Mesendoderm (in vitro differentiated cells): ENCODE measurements at regions not wholly inside any gene's neighbourhood (a gene's known extent, or its start where the extent isn't known, plus 50 kb on each side); places are given as distances from the start of the nearest gene placed in this dataset.

Experiments used
- DNase-seq: peaks from one replicate; pipeline ENCODE4 v3.0.0; 2013
- H2AK5ac ChIP-seq: 2 replicates; pipeline ENCODE4 v1.6.1; 2013; ENCODE audit warnings: low read length, inconsistent platforms
- H2BK120ac ChIP-seq: 2 replicates; pipeline ENCODE4 v1.6.1; 2013; ENCODE audit warnings: low read depth, mild to moderate bottlenecking, low read length, moderate library complexity, mixed read lengths
- H2BK15ac ChIP-seq: replicated peaks from 2 replicates; pipeline ENCODE4 v1.6.1; 2013; ENCODE audit warnings: low read depth, mild to moderate bottlenecking, moderate library complexity
- H2BK5ac ChIP-seq: 2 replicates; pipeline ENCODE4 v1.6.1; 2013; ENCODE audit warnings: low read length, inconsistent platforms
- H3K18ac ChIP-seq: 2 replicates; pipeline ENCODE4 v1.6.1; 2013; ENCODE audit warnings: mild to moderate bottlenecking, low read length, mixed read lengths
- H3K23ac ChIP-seq: one replicate; pipeline ENCODE4 v1.6.1; 2013; ENCODE audit warnings: low read length
- H3K27ac ChIP-seq: 2 replicates; pipeline ENCODE4 v1.5.1; 2013; ENCODE audit warnings: low read depth, mild to moderate bottlenecking, inconsistent platforms, low read length, moderate library complexity
- H3K27me3 ChIP-seq: 2 replicates; pipeline ENCODE4 v1.6.1; 2013; ENCODE audit warnings: low read length, control low read depth, mild to moderate bottlenecking, inconsistent platforms; ENCODE audit not compliant: insufficient read depth, poor library complexity
- H3K36me3 ChIP-seq: 2 replicates; pipeline ENCODE4 v1.6.1; 2013; ENCODE audit warnings: low read length, inconsistent platforms; ENCODE audit not compliant: control insufficient read depth, insufficient read depth
- H3K4ac ChIP-seq: one replicate; pipeline ENCODE4 v1.6.1; 2013; ENCODE audit warnings: low read depth, mild to moderate bottlenecking, low read length, moderate library complexity
- H3K4me1 ChIP-seq: 2 replicates; pipeline ENCODE4 v1.6.1; 2013; ENCODE audit warnings: low read depth, low read length, inconsistent platforms; ENCODE audit not compliant: control insufficient read depth
- H3K4me2 ChIP-seq: 2 replicates; pipeline ENCODE4 v1.6.1; 2013; ENCODE audit warnings: low read length
- H3K4me3 ChIP-seq: 2 replicates; pipeline ENCODE4 v1.5.1; 2013; ENCODE audit warnings: mild to moderate bottlenecking, low read length
- H3K56ac ChIP-seq: one replicate; pipeline ENCODE4 v1.6.1; 2013; ENCODE audit warnings: low read length
- H3K79me1 ChIP-seq: 2 replicates; pipeline ENCODE4 v1.6.1; 2013; ENCODE audit warnings: low read length, inconsistent platforms
- H3K79me2 ChIP-seq: 2 replicates; pipeline ENCODE4 v1.6.1; 2013; ENCODE audit warnings: mild to moderate bottlenecking, low read length; ENCODE audit not compliant: control insufficient read depth, insufficient read depth
- H3K9ac ChIP-seq: 2 replicates; pipeline ENCODE4 v1.6.1; 2013; ENCODE audit warnings: low read length, inconsistent platforms
- H4K5ac ChIP-seq: one replicate; pipeline ENCODE4 v1.6.1; 2013; ENCODE audit warnings: low read length
- H4K8ac ChIP-seq: one replicate; pipeline ENCODE4 v1.6.1; 2013; ENCODE audit warnings: low read depth, mild to moderate bottlenecking, control low read depth, low read length, moderate library complexity
- WGBS: extraction: QIAGEN DNeasy Blood & Tissue Kit; methylation state at CpG from one replicate; pipeline ENCODE4 v1.1.7; 2013; ENCODE audit warnings: low lambda C conversion rate, missing lambda C conversion rate; ENCODE audit not compliant: insufficient coverage; ENCODE audit errors: extremely low coverage; 5-methylcytosine and 5-hydroxymethylcytosine counted together

DNA sequence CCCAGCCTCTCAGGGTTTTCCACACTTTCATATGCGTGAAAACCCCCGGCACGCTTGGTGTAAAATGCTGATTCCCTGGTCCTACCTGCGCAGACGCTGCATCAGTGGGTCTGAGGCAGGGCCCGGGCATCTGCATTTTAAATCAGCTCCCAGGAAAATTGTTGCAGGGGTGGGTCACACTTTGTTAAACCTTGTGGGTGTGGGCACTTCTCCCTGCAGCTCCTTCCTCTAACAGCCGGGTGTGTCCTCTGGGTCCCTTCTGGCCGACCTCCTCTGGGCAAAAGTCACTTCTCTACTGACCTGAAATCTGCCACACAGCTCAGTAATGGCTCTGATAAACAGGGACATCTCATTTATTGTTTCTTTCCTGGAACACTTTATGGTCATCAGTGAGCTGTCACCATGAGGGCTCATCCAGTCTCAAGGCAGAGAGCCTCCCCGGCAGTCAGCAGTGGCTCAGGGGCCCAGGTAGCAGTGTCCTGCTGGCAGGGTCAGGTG, 52.8 kb upstream of the TMPRSS2 start:
- Histone ChIP-seq H3K56ac (no peak overlapping the region), H3K23ac (no peak overlapping the region), H3K79me1 (no peaks in the 10 kb centered on the region), H2BK5ac (no peak overlapping the region), H2AK5ac (no peak overlapping the region), H3K27me3 (no peaks in the 10 kb centered on the region), H3K4me2 (no peak overlapping the region), H2BK120ac (no peak overlapping the region), H3K4ac (no peak overlapping the region), H3K27ac (no peak overlapping the region), H3K79me2 (no peaks in the 10 kb centered on the region), H4K8ac (no peak overlapping the region), H3K4me1 (no peaks in the 10 kb centered on the region), H4K5ac (no peak overlapping the region), H3K36me3 (no peaks in the 10 kb centered on the region), H3K9ac (no peak overlapping the region), H3K4me3 (no peak overlapping the region), H2BK15ac (no peak overlapping the region), H3K18ac (no peak overlapping the region)
- DNase-seq, result no peak
- WGBS, result no CpG with 5 or more reads among the region's 9 CpGs

DNA sequence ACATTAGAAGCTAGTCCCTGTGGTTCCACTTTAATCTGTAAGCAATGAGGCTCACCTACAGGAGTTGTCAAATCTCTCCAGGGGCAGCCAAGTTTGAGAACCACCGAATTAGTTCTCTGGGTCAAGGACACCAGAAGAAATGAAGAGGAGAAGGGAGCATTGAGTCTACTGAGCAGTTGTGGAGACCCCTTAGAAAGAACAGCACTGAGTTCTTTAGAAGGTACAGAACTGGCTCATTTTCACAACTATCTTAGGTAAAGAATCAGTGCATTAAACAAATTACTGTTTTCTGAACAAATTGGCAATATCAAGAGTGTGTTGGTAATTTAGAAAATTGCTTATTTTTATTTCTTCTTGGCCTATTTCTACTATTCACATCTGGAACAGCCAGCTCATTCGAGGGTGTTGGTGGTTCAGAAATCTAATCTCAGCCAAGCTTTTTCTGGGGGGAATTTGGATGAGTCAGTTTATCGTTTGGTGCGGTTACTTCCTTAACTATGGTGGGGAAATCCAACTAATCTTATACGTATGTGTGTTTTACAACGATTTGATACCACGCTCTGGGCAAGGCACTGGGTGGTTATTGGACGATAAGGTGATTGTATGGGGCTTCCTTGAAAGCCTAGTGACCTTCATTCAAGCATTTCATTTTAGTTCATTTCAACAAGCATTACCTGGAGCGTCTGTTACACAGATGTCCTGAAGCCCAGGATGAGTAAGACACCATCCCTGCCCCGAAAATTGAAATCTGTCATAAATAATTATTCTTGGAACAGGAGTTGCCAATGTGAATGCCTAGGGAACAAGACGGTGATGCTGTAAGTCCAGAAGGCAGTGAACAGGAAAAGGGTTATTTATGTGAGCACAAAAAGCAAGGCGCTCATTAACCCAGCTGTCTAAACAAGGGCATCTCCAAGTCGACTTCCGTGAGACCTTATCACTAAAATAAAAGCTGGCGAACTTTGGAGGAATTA, 52.0 kb upstream of the TMPRSS2 start:
- WGBS, result no CpG with 5 or more reads among the region's 15 CpGs
- no peak overlapping the region for H2BK120ac ChIP-seq

DNA sequence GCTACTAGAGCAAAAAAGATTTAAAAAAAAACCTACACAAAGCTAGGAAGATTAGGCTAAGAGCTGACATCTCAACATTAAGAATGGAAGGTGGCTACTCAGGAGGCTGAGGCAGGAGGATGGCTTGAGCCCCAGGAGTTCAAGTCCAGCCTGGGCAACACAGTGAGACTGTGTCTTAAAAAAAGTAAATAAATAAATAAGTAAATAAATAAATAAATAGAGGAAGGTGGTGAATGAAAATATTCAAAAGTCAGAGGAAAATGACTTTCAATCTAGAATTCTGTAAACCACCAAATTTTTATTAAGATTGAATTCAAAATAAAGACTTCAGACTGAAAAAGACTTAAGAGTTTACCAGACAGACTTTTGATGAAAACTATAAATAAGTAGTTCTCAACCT, 50.9 kb upstream of the TMPRSS2 start:
- no peak overlapping the region for H3K27ac ChIP-seq
- H3K4me3 ChIP-seq, result no peak overlapping the region
- no peak overlapping the region for H3K23ac ChIP-seq
- no peak overlapping the region for H2BK5ac ChIP-seq
- H3K4me2 ChIP-seq, result no peak overlapping the region
- H4K8ac ChIP-seq, result no peak overlapping the region
- no peaks in the 10 kb centered on the region for H3K79me2 ChIP-seq
- no peak for DNase-seq
- no peaks in the 10 kb centered on the region for H3K36me3 ChIP-seq
- H3K4me1 ChIP-seq, result no peaks in the 10 kb centered on the region
- no peak overlapping the region for H2BK15ac ChIP-seq
- no peak overlapping the region for H3K4ac ChIP-seq
- H2BK120ac ChIP-seq, result no peak overlapping the region
- H3K18ac ChIP-seq, result no peak overlapping the region
- H3K79me1 ChIP-seq, result no peaks in the 10 kb centered on the region
- H2AK5ac ChIP-seq, result no peak overlapping the region
- no peak overlapping the region for H3K56ac ChIP-seq
- H4K5ac ChIP-seq, result no peak overlapping the region
- no peaks in the 10 kb centered on the region for H3K27me3 ChIP-seq
- H3K9ac ChIP-seq, result no peak overlapping the region

More for the DNA sequence above, 52.0 kb upstream of the TMPRSS2 start:
- H3K27ac ChIP-seq, result no peak overlapping the region
- no peak overlapping the region for H3K4me3 ChIP-seq
- H2BK15ac ChIP-seq, result no peak overlapping the region
- H2BK5ac ChIP-seq, result no peak overlapping the region
- H3K4me1 ChIP-seq, result no peaks in the 10 kb centered on the region
- H2AK5ac ChIP-seq, result no peak overlapping the region
- no peak overlapping the region for H3K4me2 ChIP-seq
- no peak overlapping the region for H3K56ac ChIP-seq
- no peak overlapping the region for H4K8ac ChIP-seq
- H3K9ac ChIP-seq, result no peak overlapping the region
- no peak overlapping the region for H3K23ac ChIP-seq
- no peak overlapping the region for H3K4ac ChIP-seq
- H3K79me1 ChIP-seq, result no peaks in the 10 kb centered on the region
- H3K18ac ChIP-seq, result no peak overlapping the region
- no peak overlapping the region for H4K5ac ChIP-seq
- DNase-seq, result no peak
- H3K36me3 ChIP-seq, result no peaks in the 10 kb centered on the region
- H3K79me2 ChIP-seq, result no peaks in the 10 kb centered on the region
- no peaks in the 10 kb centered on the region for H3K27me3 ChIP-seq

DNA sequence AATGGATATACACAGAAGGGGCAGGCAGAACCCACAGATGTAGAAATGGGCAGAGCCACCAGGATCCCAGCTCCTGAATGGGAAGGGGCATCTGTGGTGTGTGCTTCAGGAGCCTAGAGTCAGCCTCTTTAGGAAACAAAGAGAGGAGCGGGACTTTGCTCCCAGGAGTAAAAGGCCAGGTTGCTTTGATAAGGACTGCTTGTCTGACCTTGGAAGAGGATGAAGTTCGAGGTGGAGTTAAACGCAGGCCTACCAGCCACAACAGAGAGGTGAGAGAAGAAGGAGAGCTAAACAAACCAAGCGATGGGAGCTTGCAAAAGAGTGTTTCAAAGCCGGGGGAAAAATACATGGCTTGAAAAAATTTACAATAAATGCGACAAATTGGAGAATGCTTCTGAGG, 49.9 kb upstream of the TMPRSS2 start:
- Histone ChIP-seq H3K56ac (no peak overlapping the region), H2BK120ac (no peak overlapping the region), H3K27ac (no peak overlapping the region), H3K4ac (no peak overlapping the region), H3K79me2 (no peaks in the 10 kb centered on the region), H4K8ac (no peak overlapping the region), H4K5ac (no peak overlapping the region), H3K27me3 (no peaks in the 10 kb centered on the region), H3K9ac (no peak overlapping the region), H3K23ac (no peak overlapping the region), H2AK5ac (no peak overlapping the region), H3K4me1 (no peaks in the 10 kb centered on the region), H2BK5ac (no peak overlapping the region), H3K36me3 (no peaks in the 10 kb centered on the region), H3K4me2 (no peak overlapping the region), H3K18ac (no peak overlapping the region), H3K4me3 (no peak overlapping the region), H2BK15ac (no peak overlapping the region), H3K79me1 (no peaks in the 10 kb centered on the region)
- WGBS, result no CpG with 5 or more reads among the region's 6 CpGs
- DNase-seq, result no peak
